HG03135 (cell line): ENCODE measurements at regions not wholly inside any gene's neighbourhood (a gene's known extent, or its start where the extent isn't known, plus 50 kb on each side); places are given as distances from the start of the nearest gene placed in this dataset.
"Not testable (repeated sequence)": the region's sequence is repeated elsewhere in the genome, so short reads cannot be mapped to it uniquely, and the experiment has no call there.

ENCODE experiments used
- ATAC-seq: cut with Tn5 transposase; IDR thresholded peaks from one replicate; pipeline ENCODE4 v1.9.1; 2021; ENCODE audit warnings: mild to moderate bottlenecking, moderate library complexity; ENCODE audit not compliant: unreplicated experiment

DNA sequence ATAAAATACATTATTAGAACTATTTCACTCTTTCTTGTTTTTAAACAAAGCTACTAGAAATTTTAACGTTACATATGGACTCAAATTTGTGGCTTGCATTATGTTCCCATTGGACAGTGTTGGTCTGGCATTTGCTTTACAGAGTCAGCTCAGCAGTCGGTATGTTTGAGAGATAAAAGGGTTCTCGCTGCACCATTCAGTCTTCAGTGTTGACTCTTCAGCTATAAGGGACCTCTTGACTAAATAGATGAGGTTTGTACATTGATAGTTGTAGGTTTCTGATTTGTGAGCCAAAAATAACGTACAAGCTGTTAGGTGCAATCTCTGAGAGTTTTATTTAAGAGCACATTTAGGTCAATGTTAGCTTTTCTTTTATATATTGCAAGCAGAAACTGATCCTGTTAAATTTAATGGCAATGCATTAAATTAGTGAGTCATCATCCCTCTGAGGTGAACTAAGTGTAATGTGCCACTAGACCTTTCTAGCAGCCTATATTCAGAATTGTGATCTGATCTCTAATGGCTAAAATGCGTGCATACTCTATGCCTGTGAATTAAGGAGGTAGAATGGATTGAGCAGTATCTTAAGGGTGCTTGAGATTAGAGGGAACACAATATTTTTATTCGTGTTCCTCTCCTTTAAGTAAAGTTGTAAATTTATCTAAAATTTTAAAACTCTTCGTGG is 485.6 kb upstream of the SYNCRIP start:
- no peak for ATAC-seq

DNA sequence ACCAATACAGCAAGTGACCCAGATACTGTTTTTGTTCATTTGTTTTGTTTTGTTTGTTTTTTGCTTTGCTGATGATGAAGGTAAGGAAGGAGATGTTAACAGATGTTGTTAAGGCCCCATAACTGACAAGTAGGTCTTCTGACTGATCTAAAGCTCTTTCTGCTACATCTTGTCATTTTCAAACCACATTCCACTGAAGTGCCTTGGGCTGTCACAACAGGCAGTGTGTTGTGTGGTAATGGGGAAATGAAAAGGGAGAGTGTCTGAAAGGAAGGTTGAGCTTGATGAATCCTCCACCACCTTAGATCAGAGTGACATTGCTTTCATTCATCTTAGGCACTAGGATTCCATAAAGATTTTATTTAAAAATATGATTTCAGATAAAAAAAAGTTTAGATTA is 479.4 kb upstream of the SYNCRIP start:
- ATAC-seq: no peak

DNA sequence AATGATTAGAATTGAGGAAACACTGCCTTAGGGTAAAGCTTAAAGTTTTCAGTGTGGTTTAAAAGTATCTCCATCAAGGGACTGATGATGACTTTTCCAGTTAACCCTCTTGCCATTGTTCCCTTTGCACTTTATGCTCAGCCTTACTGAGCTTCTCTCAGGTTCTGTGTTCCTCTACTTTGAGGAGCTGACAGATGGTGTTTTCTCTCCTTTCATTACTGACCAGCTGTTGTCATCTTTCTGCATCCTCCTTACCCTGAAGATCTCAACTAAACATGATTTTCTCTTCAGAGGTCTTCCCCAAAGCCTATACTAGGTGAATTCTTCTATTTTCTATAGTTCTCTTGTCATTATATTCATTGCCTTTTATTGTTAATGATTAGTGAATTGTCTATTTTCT is 475.6 kb upstream of the SYNCRIP start:
- no peak for ATAC-seq

DNA sequence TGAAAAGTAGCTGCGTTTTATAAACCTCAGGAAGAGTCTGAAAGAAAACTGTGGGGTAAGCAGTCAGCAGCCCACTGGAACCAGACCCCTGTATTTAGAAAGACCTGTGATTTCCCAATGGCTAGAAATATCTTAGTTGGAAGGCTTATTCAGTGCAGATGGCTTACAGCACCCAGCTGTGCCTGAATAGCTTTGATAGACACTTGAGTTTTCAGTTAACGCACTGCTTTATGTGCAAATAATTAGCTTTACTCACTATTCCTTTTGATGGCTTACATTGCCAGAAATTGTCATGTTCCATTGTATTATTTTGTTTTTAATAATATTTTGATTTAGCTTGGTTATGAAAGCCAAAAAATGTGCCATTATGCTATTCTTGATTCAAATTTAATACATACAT is 465.3 kb upstream of the SYNCRIP start:
- no peak for ATAC-seq

DNA sequence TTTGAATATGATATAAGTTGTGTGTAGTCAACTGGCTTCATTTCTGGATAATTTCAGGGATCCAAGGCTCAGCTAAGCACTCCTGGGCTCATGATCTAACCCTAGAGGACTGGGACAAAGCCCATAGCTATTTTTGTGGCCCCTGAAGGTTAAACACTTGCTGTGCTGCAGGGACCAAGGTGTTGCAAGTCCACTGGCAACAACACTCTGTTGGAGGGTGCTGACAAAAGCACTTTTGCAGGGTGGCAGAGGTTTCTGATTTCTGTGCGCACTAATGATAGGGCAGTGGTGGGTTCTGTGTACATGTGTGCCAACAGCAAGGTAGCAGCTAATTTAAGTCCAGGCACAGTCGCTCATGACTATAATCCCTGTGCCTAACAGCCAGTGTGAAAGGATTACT is 445.3 kb upstream of the SYNCRIP start:
- no peak for ATAC-seq

DNA sequence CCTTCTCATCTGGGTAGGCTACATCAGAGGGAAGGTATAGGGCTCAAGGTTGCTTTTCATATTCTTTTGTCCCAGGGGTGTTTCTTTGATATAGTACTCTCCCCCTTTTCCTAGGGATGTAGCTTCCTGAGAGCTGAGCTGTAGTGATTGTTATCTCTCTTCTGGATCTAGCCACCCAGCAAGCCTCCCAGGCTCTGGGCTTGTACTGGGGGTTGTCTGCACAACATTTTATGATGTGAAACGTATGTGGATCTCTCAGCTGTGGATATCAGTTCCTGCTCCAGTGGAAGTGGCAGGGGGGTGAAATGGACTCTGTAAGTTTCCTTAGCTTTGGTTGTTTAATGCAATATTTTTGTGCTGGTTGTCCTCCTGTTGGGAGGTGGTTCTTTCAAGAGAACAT is 437.3 kb upstream of the SYNCRIP start:
- no peak for ATAC-seq

DNA sequence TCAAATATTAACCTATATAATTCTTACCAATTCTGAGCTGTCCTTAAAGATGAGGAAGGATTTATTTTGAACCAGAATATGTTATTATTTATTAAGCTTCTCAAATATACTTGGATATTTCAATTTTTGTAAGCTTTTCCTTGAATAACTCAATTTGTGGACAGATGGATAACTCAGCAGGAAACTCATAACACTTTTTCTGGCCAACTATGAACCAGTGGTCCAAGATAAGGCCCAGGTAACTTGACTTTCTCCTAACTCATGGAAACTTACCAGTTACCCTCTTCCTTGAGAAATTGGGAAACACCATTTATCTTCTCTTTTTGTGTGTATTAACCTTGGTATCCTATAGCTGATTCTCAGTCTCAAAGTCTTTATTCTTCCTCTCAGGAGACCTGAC is 427.5 kb upstream of the SYNCRIP start:
- ATAC-seq: no peak

DNA sequence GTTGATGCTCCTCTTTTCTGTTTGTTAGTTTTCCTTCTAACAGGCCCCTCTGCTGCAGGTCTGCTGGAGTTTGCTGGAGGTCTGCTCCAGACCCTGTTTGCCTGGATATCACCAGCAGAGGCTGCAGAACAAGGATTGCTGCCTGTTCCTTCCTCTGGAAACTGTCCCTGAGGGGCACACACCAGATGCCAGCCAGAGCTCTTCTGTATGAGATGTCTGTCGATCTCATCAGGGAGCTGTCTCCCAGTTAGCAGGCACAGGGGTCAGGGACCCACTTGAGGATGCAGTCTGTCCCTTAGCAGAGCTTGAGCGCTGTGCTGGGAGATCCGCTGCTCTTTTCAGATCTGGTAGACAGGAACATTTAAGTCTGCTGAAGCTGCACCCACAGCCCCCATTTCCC is 422.3 kb upstream of the SYNCRIP start:
- ATAC-seq: not testable (repeated sequence)

DNA sequence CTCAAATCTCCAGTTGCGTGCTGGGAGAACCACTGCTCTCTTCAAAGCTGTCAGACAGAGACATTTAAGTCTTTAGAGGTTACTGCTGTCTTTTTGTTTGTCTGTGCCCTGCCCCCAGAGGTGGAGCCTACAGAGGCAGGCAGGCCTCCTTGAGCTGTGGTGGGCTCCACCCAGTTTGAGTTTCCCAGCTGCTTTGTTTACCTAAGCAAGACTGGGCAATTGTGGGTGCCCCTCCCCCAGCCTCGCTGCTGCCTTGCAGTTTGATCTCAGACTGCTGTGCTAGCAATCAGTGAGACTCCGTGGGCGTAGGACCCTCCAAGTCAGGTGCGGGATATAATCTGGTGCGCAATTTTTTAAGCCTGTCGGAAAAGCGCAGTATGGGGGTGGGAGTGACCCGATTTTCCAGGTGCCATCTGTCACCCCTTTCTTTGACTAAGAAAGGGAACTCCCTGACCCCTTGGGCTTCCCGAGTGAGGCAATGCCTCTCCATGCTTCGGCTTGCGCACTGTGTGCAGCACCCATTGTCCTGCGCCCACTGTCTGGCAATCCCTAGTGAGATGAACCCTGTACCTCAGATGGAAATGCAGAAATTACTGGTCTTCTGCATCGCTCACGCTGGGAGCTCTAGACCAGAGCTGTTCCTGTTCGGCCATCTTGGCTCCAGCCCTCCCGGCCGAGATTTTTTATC is 414.8 kb upstream of the SYNCRIP start:
- ATAC-seq: not testable (repeated sequence)

DNA sequence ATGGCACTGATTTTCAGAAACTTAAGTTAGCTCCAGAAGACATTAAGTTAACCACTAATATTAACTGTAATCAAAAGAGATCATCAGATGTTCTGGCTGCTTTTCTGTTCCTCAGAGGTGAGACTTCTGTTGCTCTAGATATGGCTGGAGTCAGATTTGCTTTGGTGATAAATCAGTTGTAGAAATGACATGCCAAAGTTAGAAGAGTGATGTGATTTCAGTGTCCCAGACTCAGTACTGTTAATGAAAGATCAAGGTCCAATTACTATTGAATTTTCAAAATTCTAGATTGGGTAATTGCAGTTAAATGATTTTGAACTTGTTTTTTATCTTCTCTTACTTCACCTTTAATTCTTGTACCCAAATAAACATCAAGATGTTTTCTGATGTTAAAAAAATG is 402.4 kb upstream of the SYNCRIP start:
- ATAC-seq: no peak

DNA sequence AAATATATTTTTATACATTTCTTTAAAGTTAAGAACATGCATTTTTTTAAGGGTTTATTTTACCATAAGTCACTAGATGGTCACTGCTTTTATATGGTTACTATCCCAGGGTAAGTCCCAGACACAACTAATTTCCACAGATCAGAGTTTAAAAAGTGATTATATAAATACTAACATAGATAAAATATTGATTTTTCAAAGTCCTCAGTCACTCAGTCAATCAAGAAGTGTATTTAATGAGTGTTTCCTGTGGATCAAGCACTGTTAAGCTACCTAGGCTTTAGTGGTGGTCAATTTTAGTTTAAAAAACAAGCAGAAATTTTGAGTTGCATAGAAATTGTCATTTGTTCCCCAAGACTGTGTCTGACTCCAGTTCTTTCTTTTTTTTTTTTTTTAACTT is 399.5 kb upstream of the SYNCRIP start:
- no peak for ATAC-seq

DNA sequence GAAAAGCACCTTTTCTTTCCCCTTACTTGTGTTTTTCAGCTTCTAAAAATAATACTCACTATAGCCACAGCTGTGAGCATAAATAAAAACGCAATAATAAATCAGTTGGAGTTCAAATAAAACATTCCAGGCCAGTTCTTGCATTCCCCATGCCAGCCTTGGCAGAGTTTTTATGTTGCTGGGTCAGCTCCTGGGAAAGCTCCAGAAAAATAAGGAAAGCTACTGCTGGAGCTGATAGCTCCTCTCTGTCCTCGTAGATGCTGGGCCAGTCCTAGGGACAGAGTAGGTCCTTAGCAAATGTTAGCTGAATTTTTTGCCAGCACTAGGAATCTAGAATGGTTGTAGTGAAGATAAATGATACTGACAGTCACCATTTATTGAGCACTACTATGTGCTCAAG is 389.0 kb upstream of the SYNCRIP start:
- ATAC-seq: no peak

DNA sequence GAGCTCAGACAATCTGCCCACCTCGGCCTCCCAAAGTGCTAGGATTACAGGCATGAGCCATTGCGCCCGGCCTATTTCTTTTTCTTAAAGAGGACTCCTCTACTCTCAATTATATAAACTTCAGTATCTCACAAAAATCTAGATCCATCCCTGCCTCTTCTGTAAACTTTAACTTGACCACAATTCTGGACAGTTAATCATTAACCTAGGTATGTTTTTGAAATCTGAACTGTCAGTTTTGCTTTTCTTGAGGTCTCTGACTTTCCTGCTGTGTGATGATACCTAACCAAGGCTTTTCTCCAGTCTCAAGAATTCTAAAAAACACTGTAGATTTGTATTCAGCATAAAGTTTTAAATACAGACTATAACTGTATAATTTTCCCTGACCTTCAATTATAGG is 388.2 kb upstream of the SYNCRIP start:
- no peak for ATAC-seq

DNA sequence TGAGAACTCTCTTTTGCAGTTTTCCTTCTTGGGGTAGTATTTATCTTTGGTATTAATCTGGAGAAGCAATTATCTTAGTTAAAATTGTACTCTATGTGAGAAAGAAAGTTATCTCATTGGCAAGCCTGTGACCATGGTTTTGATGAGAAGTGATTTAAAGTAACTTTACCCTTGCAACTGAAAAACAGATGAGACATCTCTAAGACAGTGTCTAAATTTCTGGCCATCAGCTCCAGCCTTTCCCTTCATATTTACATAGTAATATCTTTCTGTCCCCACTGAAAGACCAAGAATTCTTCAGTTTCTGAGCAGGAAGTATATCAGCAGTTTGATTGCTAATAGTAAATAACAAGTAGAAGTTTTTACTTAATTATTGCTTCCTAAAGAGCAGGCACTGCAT is 386.1 kb upstream of the SYNCRIP start:
- ATAC-seq: no peak

DNA sequence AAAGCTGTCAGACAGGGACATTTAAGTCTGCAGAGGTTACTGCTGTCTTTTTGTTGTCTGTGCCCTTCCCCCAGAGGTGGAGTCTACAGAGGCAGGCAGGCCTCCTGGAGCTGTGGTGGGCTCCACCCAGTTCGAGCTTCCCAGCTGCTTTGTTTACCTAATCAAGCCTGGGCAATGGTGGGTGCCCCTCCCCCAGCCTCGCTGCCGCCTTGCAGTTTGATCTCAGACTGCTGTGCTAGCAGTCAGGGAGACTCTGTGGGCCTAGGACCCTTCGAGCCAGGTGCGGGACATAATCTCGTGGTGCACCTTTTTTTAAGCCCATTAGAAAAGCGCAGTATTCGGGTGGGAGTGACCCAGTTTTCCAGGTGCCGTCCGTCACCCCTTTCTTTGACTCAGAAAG is 384.2 kb upstream of the SYNCRIP start:
- not testable (repeated sequence) for ATAC-seq

DNA sequence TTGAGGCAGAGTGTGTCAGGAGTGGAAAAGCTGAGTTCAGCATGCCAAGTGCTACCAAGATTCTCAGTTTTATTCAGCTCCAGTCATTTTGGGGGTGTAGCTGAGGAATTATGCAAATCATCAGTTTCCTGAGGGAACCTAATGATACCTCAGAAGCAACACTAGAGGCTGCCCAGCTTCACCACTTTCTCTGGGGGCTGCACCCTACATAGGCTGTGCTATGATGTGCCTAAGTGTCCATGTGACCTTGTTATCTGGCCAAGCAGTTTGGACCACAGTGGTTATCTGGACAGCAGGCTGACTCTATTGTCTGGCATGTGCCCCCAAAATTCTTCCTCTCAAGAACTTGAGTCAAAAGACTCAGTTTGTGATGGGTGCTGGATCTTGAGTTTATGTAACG is 374.6 kb upstream of the SYNCRIP start:
- peak; percentile 47 for ATAC-seq

DNA sequence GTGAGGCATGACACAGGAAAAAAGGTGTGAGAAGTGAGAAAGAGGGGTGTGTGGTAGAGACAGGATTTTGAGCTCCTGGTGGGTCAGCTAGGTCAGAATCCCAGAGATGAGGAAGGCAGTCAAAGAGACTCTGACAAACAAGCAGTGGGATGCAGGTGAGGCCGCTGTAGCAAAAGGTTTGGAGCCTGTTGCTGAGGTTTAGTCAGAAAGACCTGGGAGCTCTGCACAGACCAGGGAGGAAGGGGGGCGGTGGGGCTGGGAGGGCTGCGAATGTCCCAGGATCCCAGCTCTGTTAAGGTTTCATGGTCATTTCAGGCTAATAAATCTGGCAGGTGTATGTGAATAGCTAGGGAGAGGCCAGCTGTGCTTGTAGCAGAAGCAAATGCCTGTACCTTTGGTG is 373.9 kb upstream of the SYNCRIP start:
- ATAC-seq: no peak

DNA sequence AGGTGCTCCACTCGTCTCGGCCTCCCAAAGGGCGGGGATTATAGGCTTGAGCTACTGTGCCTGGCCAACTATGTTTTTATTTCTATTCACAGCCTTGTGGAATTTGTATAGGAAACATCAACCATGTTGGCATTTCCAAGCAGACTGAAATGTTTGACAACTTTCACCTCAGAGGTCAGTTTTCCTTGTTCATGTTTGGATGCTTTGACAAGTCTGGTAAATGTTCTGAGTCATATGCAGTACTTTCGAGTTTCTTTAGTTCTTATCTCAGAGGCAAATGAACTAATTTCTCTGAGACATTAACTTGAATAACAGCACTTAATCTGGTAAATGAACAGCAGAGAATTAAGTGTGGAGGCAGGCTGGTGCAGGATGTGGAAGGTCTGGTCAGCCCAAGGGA is 373.4 kb upstream of the SYNCRIP start:
- no peak for ATAC-seq

DNA sequence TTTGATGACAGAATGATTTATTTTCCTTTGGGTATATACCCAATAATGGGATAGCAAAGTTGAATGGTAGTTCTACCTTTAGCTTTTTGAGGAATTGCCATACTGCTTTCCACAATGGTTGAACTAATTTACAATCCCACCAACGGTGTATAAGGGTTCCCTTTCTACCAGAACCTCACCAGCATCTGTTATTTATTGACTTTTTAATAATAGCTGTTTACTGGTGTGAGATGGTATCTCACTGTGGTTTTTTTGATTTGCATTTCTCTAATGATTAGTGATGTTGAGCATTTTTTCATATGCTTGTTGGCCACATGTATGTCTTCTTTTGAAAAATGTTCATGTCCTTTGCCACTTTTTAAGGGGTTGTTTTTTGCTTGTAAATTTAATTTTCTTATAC is 370.3 kb upstream of the SYNCRIP start:
- ATAC-seq: peak; percentile 59

DNA sequence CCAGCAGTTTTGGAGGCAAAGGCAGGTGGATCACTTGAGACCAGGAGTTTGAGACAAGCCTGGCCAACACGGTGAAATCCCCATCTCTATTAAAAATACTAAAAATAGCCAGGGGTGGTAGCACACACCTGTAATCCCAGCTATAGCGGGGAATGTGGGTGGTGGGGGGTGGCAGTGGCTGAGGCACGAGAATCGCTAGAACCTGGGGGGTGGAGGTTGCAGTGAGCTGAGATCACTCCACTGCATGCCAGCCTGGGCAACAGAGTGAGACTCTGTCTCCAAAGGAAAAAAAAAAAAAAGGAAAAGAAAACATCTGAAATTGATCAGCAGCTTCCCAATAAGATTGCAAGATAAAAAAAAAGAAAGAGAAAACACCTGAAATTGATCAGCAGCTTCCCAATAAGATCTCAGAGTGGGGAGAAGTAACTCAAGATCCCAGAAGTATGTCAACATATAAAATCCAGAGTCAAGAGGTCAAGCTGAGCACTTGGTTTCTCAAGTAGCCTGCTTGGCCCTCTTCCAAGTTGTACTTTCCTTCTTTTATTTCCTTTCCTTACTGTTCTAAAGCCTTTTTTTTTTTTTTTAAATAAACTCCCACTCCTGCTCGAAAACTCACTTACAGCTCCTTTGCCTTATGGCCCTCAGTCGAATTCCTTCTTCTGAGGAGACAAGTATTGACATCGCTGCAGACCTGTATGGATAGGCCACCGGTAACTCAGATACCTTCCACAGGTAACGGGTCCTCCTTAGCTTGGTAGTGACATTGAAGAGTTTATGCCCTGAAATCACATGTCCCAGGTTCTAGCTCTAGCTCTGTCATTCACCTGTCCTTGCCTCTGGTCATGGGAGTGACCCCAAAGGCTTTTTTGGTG is 368.5 kb upstream of the SYNCRIP start:
- ATAC-seq: no peak

DNA sequence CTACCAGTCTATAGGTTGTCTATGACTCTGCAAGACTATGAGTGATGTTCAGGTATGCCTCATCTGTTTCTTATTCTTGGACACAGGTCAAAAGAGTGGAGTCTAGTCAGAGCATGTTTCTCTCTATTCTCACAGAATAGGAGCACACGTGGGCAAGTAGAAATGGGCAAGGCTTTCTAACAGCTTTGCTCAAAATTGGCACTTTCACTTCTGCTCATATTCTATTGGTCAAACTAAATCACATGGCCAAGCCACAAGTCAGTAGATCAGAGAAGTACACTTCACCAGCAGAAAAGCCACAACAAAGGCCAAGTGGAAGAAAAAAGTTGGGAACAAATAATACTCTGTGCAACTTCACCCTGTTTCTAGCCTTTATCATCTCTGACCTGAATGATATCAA is 354.5 kb upstream of the SYNCRIP start:
- no peak for ATAC-seq

DNA sequence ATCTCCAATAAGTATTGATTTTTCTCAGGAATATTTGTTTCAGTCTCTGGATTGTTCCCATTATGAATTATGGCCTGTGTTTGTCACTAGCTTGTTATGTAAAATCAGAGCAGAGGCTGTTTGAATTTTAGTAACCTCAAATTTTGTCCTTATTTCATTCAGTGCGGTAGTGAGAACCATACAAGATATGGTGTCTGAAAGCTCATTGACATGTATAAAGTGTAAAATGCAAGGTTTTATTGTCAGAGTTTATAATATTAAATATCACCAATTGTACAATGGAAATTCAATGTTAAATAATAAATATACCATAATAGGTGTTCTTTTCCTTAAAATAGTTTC is 353.3 kb upstream of the SYNCRIP start:
- no peak for ATAC-seq
